HG03175 (cell line): ENCODE measurements at regions not wholly inside any gene's neighbourhood (a gene's known extent, or its start where the extent isn't known, plus 50 kb on each side); places are given as distances from the start of the nearest gene placed in this dataset.
"Not testable (repeated sequence)": the region's sequence is repeated elsewhere in the genome, so short reads cannot be mapped to it uniquely, and the experiment has no call there.

Experiments used
- ATAC-seq: cut with Tn5 transposase; IDR thresholded peaks from one replicate; pipeline ENCODE4 v1.9.1; 2021; ENCODE audit warnings: mild to moderate bottlenecking, moderate library complexity; ENCODE audit not compliant: unreplicated experiment

GRCh38 chr21:16457498-16457897 is 727.7 kb downstream of the USP25 start:
- ATAC-seq = no peak

DNA sequence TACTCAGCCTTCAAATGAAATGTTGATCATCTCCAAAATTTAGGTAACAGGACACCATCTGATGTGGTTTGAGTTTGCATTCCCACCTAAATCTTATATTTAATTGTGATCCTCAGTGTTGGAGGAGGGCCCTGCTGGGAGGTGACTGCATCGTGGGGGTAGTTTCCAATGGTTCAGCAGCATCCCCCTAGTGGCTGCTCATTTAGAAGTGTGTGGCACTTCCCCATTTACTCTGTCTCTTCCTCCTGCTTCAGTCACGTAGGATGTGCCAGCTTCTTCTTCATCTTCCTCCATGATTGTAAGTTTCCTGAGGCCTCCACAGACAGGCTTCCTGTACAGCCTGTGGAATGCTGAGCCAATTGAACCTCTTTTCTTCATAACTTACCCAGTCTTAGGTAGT is 731.2 kb downstream of the USP25 start:
- ATAC-seq = no peak

DNA sequence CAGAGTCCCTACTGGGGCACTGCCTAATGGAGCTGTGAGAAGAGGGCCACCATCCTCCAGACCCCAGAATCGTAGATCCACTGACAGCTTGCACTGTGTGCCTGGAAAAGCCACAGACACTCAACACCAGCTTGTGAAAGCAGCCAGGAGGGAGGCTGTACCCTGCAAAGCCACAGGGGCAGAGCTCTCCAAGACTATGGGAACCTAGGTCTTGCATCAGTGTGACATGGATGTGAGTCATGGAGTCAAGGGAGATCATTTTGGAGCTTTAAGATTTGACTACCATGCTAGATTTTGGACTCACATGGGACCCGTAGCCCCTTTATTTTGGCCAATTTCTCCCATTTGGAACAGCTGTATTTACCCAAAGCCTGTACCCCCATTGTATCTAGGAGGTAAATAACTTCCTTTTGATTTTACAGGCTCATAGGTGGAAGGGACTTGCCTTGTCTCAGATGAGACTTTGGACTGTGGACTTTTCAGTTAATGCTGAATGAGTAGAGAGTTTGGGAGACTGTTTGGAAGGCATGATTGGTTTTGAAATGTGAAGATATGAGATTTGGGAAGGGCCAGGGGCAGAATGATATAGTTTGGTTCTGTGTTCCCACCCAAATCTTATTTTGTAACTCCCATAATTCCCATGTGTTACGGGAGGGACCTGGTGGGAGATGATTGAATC is 734.6 kb downstream of the USP25 start:
- ATAC-seq = not testable (repeated sequence)

- ATAC-seq = no peak
These were observed 738.4 kb downstream of the USP25 start for GRCh38 chr21:16468184-16468583.

DNA sequence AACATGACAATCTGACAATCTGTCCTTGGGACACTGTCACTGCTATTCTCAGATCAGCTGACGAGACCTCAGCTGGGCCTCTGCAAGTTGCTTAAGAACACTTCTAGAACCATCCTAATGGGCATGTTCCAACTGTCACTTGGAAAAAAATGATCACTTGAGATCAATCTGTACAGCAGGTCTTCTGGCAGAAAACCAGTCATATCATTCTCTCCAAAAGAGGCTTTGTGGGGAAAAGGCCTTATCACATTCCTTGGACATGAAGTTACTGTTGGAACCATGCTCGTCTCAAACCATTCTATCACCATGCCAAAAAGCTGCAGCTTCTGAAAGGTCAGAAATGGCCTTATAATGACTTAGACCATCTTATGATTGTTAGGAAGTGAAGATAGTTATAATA is 744.2 kb downstream of the USP25 start:
- no peak for ATAC-seq

DNA sequence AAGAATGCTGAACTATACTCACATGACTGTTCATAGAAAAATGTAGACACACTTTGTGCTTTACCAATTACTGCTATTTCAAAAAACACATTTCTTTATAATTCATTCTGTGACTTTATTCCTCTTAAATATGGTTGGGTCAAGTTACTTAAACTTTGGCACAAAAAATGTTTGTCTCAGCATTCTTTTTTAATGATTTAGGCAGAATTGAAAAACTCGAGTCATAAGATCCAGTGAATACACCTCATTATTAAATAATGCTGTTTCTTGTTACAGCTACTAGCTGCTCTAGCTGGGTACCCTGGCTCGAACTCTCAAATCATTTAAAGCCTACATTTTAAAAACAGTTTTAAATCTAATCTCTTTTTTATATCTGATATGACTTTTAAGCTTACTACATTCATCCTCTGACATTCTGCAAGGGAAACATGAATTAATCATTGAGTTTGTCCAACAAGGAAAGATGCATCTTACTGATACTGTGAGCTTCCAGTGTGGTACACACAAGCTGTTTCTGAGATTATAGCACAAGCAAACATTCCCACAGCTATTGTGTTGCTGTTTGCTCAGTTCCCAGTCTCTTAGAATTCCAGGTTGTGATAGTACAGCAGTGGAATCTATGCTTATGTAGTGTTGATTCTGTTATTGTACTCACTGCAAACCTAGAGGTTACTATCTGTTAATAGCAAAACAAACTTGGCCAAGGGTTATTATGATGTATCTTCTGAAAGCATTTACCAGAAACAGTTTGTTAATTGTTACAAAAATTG is 746.5 kb downstream of the USP25 start:
- ATAC-seq = no peak

GRCh38 chr21:16488042-16488441 is 758.3 kb downstream of the USP25 start:
- no peak for ATAC-seq

- ATAC-seq = no peak
These were observed 762.6 kb downstream of the USP25 start for GRCh38 chr21:16492356-16492755.

- no peak for ATAC-seq
These were observed 763.1 kb downstream of the USP25 start for GRCh38 chr21:16492892-16493291.

GRCh38 chr21:16496609-16497008 is 766.8 kb downstream of the USP25 start:
- ATAC-seq = no peak

- ATAC-seq = no peak
These were observed 770.5 kb downstream of the USP25 start for GRCh38 chr21:16500271-16500670.

- ATAC-seq = no peak
These were observed 772.5 kb downstream of the USP25 start for GRCh38 chr21:16502273-16502672.

DNA sequence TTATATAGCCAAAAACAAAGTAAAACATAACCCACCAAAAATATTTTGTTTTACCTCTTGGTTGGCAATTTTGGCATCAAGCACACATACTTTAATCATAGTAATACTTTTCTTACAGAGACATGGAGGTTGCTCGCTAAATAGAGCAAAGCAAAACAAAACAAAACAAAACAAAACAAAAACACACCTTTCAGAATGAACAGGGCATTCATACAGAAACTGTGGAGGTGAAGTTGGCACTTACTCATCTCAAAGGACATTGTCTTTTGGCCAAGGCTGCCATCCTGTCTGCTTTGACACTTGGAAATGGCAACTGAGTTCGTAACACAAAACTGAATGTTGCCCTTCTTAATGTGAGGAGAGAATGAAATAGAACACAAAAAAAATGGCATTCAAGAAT is 773.1 kb downstream of the USP25 start:
- ATAC-seq = no peak

- no peak for ATAC-seq
These were observed 774.5 kb downstream of the USP25 start for GRCh38 chr21:16504281-16504680.

GRCh38 chr21:16504766-16505165 is 775.0 kb downstream of the USP25 start:
- ATAC-seq = no peak

- ATAC-seq = no peak
These were observed 779.7 kb downstream of the USP25 start for GRCh38 chr21:16509476-16509875.

DNA sequence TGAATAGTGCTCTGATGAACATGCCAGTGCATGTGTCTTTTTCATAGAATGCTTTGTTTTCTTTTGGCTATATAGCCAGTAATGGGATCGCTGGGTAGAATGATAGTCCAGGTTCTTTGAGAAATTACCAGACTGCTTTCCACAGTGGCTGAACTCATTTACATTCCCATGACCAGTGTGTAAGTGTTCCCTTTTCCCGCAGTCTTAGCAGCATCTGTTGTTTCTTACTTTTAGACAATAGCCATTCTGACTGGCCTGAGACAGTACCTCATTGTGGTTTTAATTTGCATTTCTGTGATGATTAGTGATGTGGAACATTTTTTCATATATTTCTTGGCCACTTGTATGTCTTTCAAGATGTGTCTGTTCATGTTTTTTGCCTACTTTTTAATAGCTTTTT is 784.5 kb downstream of the USP25 start:
- no peak for ATAC-seq

DNA sequence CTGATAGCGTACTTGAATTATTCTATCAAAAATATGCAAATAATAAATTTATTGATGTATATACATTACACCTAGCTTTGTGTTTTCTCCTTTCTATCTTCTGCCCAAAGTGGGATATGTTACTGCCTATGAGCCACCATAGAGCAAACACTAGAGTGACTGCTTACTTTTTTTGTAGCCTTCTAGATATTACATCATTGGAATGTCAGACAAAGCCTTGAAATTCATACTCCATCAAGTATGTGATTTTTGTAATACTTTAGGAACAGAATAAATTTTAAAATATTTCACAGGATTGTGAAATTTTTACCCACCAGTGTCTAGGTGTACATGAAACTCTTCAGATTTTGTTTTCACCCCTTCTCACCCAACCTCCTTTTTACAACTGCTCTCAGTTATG is 787.6 kb downstream of the USP25 start:
- no peak for ATAC-seq

GRCh38 chr21:16519036-16519435 is 789.3 kb downstream of the USP25 start:
- ATAC-seq = no peak

- no peak for ATAC-seq
These were observed 789.9 kb downstream of the USP25 start for GRCh38 chr21:16519644-16520043.

DNA sequence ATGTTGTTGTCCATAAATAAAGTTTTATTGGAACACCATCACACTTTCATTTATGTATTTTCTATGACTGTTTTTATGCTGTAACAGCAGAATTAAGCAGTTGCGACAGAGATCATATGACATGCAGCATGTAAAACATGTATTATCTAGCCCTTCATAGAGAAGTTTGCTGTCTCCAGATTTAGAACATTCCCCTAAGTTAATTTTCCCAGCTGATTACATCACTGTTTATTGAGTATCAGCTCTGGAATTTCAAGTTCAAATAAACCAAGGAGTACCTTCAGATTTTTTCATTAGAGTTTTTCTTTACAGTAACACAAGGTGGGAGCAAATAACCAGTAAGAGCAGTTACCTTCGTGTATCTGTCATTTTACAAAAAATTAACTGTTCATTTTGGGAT is 792.8 kb downstream of the USP25 start:
- ATAC-seq = no peak

- ATAC-seq = no peak
These were observed 800.9 kb downstream of the USP25 start for GRCh38 chr21:16530656-16531055.

DNA sequence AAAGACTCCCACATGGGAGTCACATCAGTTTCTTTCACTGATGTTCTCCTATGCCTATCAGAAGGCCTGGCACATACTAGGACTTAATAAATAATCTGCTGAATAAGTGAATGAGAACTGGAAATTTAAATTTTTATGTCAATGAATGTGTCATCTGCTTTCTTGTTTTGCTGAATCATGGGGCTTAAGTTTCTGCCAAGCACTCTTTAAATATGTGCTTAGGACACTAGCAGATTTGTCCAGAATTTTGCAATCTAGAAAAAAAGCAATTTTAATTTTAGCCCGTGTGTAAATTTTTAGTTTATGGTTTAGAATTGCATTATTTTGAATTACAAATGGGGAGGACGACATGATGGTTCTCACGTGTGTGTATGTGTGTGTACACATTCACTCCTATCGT is 803.1 kb downstream of the USP25 start:
- no peak for ATAC-seq
